AG10803 (cell line): ENCODE measurements at regions not wholly inside any gene's neighbourhood (a gene's known extent, or its start where the extent isn't known, plus 50 kb on each side); places are given as distances from the start of the nearest gene placed in this dataset.

Experiments
- DNase-seq: peaks from one replicate; pipeline ENCODE4 v3.0.0; 2010; ENCODE audit warnings: low read depth
- H3K4me3 ChIP-seq: 2 replicates; pipeline ENCODE4 v1.5.1; 2011; ENCODE audit warnings: mild to moderate bottlenecking, low read length, control low read depth
- CTCF ChIP-seq: conservative IDR thresholded peaks from 2 replicates; pipeline ENCODE4 v1.5.1; 2011; ENCODE audit warnings: mild to moderate bottlenecking, low read length, control low read depth, inconsistent platforms

GRCh38 chr4:59838236-59838635 lies 1361.9 kb upstream of the ADGRL3 start:
- TF ChIP-seq CTCF: no peak
- no peak for DNase-seq
- H3K4me3 ChIP-seq: no peak overlapping the region

- TF ChIP-seq CTCF: no peak
These were observed 1358.4 kb upstream of the ADGRL3 start for GRCh38 chr4:59841698-59842097.

GRCh38 chr4:59848457-59848856 lies 1351.7 kb upstream of the ADGRL3 start:
- no peak for DNase-seq
- H3K4me3 ChIP-seq: no peak overlapping the region
- no peak for TF ChIP-seq CTCF

More at GRCh38 chr4:59841698-59842097, 1358.4 kb upstream of the ADGRL3 start:
- DNase-seq: no peak
- H3K4me3 ChIP-seq: no peak overlapping the region

- DNase-seq: no peak
- H3K4me3 ChIP-seq: no peak overlapping the region
- TF ChIP-seq CTCF: no peak
These were observed 1344.3 kb upstream of the ADGRL3 start for GRCh38 chr4:59855630-59856352.

GRCh38 chr4:59869056-59869455 lies 1331.1 kb upstream of the ADGRL3 start:
- no peak overlapping the region for H3K4me3 ChIP-seq
- no peak for DNase-seq
- no peak for TF ChIP-seq CTCF

GRCh38 chr4:59869559-59869958 lies 1330.6 kb upstream of the ADGRL3 start:
- no peak for TF ChIP-seq CTCF

GRCh38 chr4:59881632-59882031 lies 1318.5 kb upstream of the ADGRL3 start:
- no peak for TF ChIP-seq CTCF
- DNase-seq: no peak
- no peak overlapping the region for H3K4me3 ChIP-seq

More at GRCh38 chr4:59869559-59869958, 1330.6 kb upstream of the ADGRL3 start:
- H3K4me3 ChIP-seq: no peak overlapping the region
- DNase-seq: no peak
